Right hindlimb (tissue), 1 donor: ENCODE measurements at regions not wholly inside any gene's neighbourhood (a gene's known extent, or its start where the extent isn't known, plus 50 kb on each side); places are given as distances from the start of the nearest gene placed in this dataset.
A peak's percentile ranks its signal among the peaks of the same experiment; 100 is the strongest.
"Not testable (repeated sequence)": the region's sequence is repeated elsewhere in the genome, so short reads cannot be mapped to it uniquely, and the experiment has no call there.

ENCODE experiments used
- DNase-seq: peaks from one replicate; pipeline ENCODE4 v3.0.0-alpha.2; 2018

DNA sequence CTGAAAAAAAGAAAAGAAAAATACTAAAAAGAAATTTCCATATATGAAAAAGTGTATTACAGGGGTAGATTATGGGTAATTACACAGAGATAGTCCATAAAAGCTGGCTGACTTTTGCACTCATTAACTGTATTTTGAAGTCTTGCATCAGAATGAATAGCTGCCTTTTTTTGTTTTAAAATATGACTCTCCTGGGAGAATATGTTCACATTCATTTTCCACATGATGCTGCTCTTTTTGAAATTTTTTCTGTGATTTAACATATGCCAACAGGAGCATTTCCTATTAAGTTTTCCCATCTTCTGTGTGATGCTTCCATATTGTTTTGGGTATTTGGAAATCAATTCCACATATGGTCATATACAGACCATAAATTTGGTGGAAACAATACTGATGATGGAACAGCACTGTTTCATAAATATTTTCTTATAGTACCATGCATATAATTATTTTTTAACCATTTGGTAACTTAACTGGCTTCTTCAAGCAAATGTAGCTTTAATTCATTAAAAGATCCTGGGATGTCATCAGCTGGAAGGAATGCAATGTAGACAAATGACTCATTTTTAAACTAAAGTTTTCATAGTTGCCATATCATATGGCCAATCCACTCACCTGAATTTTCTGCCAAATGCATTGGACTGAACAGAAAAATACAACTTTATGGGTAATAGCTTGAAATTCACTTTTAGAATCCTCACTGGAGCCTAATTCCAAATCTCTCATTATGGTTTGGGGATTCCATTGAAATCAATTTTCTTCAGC, 313.9 kb upstream of the GLI3 start:
- DNase-seq: no peak

GRCh38 chr7:42549866-42550485, 313.0 kb upstream of the GLI3 start:
- DNase-seq: no peak

DNA sequence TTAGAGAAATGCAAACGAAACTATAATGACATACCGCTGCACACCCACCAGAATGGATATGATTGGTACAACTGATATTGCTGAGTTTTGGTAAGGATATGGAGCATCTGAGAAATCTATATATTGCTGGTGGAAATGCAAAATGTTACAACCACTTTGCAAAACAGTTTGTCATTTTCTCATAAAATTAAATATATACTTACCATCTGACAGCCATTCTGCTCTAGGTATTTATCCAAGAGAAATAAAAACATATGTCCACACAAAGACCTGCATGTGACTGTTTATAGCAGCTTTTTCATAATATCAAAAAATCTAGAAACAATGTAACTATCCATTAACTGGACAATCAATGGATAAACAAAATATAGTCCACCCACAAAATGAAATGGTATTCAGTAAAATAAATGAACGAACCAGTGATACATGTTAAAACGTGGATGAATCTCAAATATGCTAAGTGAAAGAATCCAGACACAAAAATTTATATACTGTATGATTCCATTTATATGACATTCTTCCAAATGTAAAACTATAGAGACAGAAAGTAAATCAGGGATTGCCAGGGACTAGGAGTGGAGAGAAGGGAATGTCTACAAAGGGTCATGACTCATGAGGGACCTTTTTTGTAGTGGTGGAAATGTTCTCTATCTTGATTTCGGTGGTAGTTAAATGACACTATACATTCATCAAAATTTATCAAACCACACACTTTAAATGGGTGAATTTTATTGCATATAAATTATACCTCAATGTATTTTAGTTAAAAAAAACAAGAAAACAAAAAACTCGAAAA, 312.0 kb upstream of the GLI3 start:
- DNase-seq: no peak

DNA sequence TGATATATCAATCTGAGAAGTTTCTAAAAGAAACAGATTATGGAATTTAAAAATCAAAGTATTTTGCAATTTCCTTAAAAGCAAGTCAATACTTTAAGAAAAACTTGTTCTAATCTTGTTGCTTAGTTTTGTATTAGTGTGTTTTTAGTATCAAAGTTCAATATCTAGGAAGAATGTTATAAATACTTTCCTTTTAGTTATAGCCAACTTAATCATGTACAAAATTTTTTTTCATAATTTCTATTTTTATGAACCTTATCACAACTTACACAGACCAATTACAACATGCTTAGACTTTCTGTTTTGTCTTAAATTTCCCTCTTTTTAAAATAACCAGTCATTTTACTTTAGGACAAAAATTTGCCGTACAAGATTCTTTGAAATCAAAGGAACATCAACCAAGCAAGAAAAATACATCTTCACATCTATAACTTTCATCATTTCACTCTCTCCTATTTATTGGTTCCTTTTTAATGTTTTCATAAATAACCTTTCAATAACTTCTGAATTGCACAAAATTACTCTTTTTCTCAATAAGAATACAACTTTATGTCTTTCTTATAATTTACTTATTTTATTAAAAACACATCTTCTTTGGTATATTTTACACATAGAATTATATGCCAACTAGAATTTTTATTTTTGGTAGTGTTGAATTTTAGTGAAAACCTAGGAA, 308.2 kb upstream of the GLI3 start:
- DNase-seq: no peak

DNA sequence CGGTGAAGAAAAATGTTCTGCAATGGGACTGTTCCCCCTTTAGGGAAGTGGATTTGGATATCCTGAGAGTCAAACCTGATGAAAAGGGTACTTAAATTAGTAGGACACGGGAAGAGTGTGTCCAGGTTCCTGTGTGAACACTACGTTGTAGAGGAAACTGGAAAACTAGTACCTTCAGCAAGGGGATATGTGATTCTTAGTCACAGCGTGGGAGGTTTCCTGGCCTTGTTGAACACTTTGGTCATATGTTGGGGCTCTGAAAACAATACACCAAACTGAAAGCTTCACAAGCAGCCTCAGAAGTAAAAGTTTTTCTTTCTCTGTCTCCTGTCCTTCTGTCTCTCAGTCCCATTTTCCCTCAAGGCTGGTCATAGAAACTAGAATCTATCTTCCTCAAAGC, 306.9 kb upstream of the GLI3 start:
- DNase-seq: no peak

GRCh38 chr7:42542446-42542845, 305.4 kb upstream of the GLI3 start:
- not testable (repeated sequence) for DNase-seq

DNA sequence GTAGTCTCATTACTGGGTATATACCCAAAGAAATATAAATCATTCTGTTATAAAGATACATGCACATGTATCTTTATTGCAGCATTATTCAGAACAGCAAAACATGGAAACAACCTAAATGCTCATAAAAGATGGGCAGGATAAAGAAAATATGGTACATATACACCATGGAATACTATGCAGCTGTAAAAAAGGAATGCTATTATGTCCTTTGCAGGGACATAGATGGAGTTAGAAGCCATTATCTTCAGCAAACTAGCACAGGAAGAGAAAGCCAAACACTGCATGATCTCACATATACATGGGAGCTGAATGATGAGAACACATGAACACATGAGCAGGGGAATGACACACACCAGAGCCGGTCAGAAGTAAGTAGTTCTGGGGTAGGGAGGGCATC, 297.4 kb upstream of the GLI3 start:
- no peak for DNase-seq

DNA sequence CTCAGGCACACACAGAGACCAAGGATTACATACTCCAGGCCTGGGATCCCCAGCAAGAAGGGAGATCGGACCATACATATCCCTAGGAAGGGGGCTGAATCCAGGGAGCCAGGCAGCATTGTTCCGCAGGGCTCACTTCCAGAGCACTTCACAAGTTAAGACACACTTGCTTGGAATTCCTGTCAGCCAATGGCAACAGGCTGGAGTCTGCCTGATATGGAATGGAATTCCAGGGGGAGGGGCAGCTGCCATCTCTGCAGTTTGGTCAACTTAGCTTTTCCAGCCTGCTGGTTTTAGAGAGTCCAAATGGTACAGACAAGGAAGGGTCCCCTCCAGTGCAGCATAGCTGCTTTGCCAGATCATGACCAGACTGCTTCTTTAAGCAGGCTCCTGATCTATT, 290.0 kb upstream of the GLI3 start:
- DNase-seq: no peak

DNA sequence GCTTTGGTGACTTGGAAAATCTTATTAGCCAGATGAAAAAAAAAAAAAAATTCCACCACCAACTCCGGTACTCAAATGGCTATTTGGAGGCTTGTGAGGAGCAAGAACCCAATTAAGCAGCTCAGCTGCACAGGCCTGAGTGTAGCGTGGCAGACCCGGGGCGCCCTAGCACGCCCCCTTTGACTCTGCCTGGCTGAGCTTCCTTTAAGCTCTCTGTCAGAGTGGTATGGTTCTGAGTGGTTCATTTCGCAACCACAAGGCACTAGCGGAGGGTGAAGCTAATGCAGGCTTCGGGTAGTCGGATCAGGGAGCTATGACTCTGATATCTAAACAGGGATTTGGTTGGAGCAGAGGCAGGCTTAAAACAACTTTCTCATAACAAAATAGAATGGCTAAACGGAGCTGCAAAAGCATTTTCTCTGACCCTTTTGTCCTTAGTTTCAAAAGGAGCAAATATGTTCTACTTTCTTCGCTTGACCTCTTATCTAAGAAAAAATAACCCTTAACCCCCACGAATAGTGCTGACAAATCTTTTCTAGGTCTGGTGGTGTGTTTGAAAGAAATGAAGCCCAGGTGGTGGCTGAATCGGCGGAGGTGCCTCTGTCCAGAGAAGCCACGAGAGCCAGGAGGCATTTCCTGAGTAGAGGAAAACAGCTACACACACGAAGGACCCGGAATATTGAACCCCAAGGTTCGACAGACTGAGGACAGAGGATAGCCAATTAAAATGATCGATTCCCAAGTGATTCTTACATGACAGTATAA, 285.4 kb upstream of the GLI3 start:
- peak; percentile 33 for DNase-seq

DNA sequence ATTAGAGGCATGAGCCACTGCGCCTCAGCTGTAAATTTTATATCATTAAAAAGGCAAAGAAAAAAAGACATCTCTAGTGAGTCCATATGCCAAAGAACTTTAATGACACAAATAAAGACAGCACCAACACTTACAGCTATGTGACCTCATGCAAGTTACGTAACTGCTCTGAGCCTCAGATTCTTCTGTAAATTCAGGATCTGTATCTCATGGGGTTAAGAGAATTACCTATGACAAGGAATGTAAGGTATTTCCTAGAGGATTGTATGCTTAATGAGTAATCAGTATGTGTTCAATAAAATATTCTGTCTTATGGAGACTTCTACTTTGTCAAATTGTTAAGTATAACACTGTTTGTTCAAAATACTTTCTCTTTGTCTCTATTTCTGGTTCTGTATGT, 274.0 kb upstream of the GLI3 start:
- no peak for DNase-seq

GRCh38 chr7:42506097-42506496, 269.1 kb upstream of the GLI3 start:
- DNase-seq: no peak

DNA sequence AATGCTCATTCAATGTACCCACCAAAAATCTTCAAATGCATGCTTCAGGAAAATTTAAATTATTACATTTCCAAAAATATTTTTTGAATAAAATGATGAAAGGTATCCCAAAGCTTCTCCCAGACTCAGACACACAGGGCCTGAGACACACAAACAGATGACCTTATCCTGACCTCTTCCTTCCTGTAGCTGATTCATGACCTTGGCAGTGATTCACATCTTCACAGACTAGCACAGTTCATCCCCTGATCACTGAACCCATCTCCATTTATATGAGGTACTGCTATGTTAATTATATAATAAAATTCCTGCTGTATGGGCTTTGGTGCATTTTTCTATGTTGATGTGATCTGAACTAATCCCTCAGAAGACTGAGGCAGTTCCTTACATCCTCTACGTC, 265.0 kb upstream of the GLI3 start:
- DNase-seq: no peak

DNA sequence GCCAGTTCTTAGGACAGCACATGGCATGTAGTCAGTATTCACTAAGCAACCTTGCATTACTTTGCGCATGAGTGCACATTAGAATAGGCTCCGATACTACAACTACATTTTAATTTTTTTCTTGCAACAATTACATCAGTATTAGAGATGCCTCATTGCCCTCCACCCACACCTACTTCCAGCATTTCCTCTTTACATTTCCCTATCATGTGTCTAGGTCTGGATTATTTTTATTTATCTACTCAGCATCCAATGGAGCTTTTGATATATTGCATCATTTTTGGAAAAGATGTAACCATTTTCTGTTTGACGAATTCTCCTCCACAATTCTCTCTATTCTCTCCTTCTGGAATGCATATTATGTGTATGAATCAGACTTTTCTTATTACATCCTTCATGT, 258.2 kb upstream of the GLI3 start:
- DNase-seq: no peak

DNA sequence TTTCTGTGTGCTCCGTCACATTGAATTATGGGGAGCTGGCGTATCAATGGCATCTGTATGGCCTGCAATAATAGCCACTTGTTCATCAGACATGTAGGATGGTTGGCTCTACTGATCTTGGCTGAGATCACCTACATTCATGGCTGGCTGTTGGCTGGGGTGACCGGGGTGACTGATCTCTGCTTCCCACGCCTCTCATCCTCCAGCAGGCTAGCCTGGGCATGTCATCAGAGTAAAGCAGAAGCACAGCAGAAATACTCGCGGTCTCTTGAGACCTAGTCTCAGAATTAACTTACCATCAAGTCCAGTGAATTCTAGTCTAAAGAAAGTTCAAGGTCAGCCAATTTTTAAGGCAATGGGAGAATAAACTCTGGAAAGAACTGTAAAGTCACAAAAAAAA, 257.7 kb upstream of the GLI3 start:
- DNase-seq: no peak

GRCh38 chr7:42494199-42494710, 257.2 kb upstream of the GLI3 start:
- no peak for DNase-seq

GRCh38 chr7:42493436-42494198, 256.6 kb upstream of the GLI3 start:
- DNase-seq: peak; percentile 92

- DNase-seq: no peak
These were observed 255.9 kb upstream of the GLI3 start for GRCh38 chr7:42492920-42493319.

GRCh38 chr7:42491106-42491505, 254.1 kb upstream of the GLI3 start:
- DNase-seq: no peak

GRCh38 chr7:42489299-42489698, 252.3 kb upstream of the GLI3 start:
- DNase-seq: no peak

- DNase-seq: no peak
These were observed 248.3 kb upstream of the GLI3 start for GRCh38 chr7:42485301-42485766.

- no peak for DNase-seq
These were observed 246.9 kb upstream of the GLI3 start for GRCh38 chr7:42483886-42484285.
